Fibroblast of skin of back (primary cell): ENCODE measurements at regions not wholly inside any gene's neighbourhood (a gene's known extent, or its start where the extent isn't known, plus 50 kb on each side); places are given as distances from the start of the nearest gene placed in this dataset.
"Not testable (repeated sequence)": the region's sequence is repeated elsewhere in the genome, so short reads cannot be mapped to it uniquely, and the experiment has no call there.

ENCODE experiments used
- DNase-seq: peaks from one replicate; pipeline ENCODE4 v3.0.0-alpha.2; 2013

DNA sequence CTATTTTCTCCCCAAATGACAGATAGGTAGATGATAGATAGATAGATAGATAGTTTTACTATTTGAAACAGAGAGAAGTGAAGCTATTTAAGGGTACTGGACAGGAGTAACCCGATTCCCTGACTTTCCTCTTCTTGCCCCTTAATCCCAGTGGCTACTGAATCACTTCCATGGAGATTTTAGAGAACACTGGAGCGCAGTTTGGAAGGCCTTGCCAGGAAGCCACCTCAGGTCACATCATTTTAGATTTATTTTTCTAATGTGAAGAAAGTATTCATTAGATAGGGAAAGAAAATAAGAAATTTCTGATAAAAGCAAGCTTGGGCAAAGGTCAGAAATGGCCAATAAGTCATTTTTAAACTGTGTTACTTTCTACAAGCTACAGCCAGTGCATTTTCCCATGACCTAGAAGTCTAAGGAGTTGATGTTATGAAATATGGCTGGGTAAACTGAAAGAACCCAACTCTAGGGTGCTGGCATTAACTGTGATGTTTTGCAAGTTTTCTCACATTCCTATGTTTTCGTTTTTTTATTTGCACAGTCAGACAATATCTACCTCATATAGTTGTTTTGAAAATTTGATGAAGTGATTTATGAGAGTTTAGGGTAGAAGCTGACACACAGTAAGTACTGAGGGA is 544.7 kb upstream of the PTGER4 start:
- no peak for DNase-seq

DNA sequence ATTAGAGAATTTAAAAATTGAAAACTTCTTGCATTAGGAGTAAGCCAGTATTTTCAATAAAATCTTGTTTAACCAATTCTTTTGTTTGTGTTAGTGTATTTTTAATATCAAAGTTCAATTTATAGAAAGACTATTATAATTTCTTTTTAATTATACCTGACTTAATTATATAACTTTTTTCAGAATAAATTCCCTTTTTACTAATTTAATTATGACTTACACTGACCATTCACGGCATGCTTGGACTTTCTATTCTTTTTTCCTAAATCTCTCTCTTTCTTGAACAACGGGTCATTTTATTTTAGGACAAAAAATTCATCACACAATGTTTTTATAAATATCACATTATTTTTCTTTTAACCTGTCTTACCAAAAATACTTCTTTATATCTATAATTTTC is 555.3 kb upstream of the PTGER4 start:
- DNase-seq = peak; percentile 3

- DNase-seq = no peak
Observed at GRCh38 chr5:40121236-40121635, 558.5 kb upstream of the PTGER4 start.

- DNase-seq = no peak
Observed at GRCh38 chr5:40112875-40113274, 566.8 kb upstream of the PTGER4 start.

- not testable (repeated sequence) for DNase-seq
Observed at GRCh38 chr5:40111036-40111435, 568.7 kb upstream of the PTGER4 start.

DNA sequence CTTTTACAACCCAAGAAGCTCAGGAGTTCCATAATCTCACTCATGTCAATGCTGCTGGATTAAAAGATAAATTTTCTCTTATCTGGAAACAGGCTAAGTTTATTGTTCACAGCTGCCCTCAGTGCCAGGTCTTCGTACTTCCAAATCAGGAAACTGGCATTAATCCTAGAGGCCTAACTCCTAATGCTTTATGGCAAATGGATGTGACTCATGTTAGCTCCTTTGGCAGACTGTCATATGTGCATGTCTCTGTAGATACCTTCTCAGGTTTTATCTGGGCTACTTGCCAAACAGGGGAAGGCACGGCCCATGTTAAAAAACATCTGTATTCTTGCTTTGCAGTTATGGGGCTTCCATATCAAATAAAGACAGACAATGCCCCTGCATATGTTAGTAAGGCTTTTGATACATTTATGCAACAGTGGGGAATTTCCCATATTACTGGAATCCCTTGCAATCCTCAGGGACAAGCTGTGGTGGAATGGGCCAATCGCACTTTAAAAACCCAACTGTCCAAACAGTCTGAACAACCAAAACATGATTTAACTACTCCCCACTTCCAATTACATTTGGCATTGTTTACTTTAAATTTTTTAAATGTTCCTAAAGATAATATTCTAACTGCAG is 570.8 kb upstream of the PTGER4 start:
- peak; percentile 35 for DNase-seq

DNA sequence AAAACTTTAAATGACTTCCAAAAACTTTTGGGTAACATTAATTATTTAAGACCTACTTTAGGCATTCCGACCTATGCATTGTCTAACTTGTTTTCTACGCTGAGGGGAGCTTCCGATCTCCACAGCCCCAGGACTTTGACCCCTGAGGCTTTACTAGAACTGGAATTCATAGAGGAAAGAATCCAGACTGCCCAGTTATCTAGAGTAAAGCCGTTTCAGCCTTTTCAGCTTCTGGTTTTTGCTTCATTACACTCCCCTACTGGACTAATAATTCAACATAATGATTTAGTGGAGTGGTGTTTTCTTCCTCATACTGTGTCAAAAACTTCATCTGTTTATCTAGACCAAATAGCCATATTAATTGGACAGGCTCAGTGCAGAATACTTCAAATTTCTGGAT is 571.9 kb upstream of the PTGER4 start:
- DNase-seq = not testable (repeated sequence)

- no peak for DNase-seq
Observed at GRCh38 chr5:40106847-40107246, 572.9 kb upstream of the PTGER4 start.

DNA sequence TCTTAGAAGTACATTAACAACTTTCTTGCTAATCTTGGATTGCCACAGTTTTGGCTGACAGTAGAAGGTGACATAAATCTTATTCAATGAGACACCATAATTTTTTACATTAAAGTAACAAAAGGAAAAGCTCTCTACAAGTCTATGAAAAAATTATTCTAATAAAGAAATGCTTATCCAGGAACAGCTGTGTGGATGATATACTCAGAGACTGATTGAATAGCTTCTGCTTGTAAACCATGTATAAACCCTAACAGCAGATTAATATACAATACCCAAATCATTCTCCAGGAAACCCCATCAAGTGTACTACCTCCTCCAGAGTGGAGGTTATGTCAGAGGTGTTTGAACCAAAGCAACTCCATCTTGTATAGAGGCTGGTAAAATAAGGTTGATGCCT is 581.4 kb upstream of the PTGER4 start:
- no peak for DNase-seq

DNA sequence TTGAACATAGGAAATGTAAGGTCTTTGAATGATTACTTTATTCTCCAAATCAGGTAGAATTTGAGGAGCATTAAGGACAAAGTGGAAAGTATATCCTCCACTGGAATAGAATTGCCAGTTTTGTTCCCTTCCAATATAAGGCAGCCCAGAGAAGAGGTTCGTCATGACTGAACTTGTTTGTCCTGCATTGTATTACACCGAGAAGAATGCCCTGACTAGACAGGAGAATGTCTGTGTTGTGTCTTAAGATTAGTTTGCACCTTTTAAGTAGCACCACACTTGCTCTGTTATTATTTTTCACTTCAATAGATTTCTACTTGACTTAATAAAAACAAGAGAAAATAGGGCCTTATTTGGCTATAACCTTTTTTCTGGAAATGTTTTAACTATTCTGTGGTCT is 586.2 kb upstream of the PTGER4 start:
- DNase-seq = no peak

DNA sequence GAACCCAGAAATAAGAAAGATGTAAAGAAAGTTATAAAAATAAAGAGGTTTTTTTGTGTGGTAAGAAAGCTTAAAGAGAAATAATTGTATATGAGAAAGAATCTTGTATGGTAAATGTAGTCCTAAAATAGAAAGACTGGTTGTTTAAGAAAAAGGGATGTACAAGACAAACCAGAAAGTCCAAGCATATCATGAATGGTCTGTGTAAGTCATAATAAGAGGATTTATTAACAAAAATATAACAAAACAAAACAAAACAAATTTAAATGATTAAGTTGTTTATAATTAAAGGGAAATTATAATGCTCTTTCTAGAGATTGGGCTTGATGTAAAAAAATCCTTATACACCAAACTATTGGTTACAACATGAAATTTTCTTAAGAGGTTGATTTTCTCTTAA is 590.4 kb upstream of the PTGER4 start:
- DNase-seq = no peak

DNA sequence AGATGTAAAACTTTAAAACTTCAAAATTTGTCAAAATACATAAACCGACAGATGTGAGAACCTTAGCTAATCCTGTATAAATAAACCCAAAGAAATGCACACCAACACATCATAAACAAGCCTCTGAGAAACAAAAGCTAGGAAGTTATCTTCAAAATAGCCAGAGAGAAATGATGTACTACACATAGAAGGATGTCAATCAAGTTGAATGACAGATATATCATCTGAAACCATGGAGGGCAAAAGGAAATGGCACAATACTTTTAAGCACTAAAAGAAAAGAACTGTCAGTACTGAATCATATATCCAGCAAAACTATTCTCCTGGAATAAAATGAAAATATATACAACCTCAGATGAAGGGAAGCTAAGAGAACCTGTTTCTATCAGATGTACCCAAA is 595.1 kb upstream of the PTGER4 start:
- DNase-seq = no peak

DNA sequence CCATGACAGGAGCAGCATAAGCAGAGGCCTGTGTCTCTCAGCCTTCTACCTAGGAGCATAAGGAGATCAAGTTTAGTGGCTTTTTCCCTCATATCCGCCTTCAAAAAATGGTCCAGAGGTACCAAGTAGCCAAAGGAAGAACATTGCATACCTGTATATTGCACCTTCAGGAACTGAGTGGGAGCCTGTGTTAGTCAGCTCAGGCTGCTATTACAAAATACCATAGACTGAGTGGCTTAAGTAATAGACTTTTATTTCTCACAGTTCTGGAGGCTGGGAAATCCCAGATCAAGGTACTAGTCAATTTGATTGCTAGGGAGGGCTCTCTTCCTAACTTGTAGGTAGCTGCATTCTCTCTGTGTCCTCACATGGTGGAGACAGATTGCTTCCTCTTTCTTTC is 597.4 kb upstream of the PTGER4 start:
- no peak for DNase-seq

DNA sequence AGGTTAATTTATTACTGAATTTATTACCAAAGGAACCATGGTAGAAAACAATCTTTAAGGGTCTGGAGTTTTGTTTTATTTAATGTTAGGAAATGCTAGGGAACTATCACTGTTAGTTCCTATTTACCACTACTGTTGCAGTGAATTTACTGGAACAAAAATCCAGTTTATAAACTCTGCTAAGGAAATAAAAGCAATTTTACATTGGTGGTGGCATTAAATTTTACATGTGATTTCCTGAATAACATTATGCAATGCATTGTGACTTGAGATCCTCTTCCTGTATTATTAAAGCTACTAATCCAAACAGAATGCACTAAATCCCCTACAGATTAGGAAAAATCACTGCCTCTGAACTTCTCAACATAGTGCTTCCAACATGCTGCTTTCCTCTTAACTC is 599.5 kb upstream of the PTGER4 start:
- no peak for DNase-seq

DNA sequence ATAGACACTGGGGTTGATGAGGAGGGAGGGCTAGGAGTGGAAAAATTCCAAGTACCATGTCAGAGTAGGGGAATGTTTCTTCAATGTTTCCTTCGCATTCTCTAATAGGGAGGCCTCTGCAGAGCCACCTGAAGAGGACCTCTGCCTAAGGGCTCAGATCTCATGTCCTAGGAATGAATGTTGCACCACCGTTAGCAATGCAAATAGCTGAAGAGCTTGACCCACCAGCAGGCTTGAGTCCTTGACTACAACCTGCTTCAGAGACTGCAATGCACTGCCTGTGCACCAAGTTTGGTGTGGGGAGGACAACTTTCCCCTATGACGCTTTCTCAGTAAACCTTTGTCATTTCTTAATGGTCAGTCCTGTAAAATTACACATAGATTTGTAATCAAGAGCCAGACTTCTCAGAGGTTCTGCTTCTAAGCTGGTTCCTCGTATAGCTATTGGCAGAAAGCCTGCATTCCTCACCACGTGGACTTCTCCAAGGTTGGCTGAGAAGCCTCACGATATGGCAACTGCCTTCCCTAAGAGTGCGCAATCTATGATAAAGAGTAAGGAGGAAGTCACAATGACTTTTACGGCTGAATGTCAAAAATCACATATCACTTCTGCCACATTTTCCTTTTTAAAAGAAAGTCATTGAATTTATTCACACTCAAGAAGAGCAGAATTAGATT is 600.7 kb upstream of the PTGER4 start:
- no peak for DNase-seq

- DNase-seq = no peak
Observed at GRCh38 chr5:40074826-40075225, 604.9 kb upstream of the PTGER4 start.

- no peak for DNase-seq
Observed at GRCh38 chr5:40073927-40074326, 605.8 kb upstream of the PTGER4 start.

GRCh38 chr5:40071870-40072269 is 607.8 kb upstream of the PTGER4 start:
- peak; percentile 63 for DNase-seq

GRCh38 chr5:40066616-40067015 is 613.1 kb upstream of the PTGER4 start:
- DNase-seq = no peak

- DNase-seq = no peak
Observed at GRCh38 chr5:40052808-40053207, 626.9 kb upstream of the PTGER4 start.

DNA sequence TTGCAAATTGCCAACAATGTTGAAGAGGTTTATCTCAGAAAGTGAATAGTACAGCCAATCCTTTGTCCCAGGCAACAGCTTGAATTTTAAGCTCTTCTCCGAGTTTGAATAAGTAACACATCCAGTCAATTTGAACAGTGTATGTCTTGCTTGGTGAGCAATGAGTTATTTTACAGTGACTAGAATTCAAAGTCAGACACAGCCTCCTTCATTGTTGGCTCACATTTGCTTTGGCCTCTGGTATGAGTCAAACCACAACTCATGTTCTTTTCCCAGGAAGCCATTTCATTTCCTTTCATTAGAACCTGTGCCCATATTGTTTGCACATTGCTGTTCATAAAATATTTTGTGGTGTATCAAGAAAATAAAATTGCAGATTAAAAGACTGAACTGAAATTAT is 622.0 kb upstream of the DAB2 start:
- peak; percentile 40 for DNase-seq

GRCh38 chr5:40045429-40045828 is 620.6 kb upstream of the DAB2 start:
- DNase-seq = no peak

DNA sequence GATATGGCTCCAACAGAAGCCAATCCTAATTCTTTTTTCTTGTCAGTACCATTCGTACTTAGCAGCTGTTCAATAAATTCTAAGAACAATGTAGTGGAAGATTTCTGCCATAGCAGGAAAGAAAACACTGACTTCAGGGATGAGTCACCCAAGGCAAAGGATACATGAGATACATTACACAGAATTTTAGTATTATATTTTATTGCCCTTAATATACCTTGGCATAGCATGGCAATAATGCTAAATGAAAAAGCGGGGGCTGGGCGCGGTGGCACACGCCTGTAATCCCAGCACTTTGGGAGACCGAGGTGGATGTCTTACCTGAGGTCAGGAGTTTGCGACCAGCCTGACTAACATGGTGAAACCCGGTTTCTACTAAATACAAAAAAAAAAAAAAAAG is 619.1 kb upstream of the DAB2 start:
- DNase-seq = peak; percentile 17

DNA sequence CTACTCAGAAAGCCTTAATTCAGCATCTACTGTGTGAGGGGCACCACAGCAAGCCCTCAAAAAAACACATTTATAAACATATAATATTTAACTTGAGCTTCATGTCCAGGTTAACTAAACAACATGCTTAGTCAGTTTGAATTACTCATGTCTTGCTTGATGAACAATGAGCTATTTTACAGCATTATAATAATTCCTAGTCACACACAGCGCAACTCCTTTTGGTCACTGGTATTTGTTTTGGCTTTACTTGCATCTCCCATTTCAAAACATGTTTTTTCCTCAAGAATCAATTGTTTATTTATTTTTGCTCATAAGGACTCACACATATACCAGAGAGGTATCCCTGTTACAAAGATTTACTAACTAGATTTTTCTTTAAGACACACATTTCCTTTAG is 616.7 kb upstream of the DAB2 start:
- no peak for DNase-seq
